Tongue (tissue), 1 donor: ENCODE measurements at regions not wholly inside any gene's neighbourhood (a gene's known extent, or its start where the extent isn't known, plus 50 kb on each side); places are given as distances from the start of the nearest gene placed in this dataset.

ENCODE experiments used
- DNase-seq: peaks from one replicate; pipeline ENCODE4 v3.0.0-alpha.2; 2015

DNA sequence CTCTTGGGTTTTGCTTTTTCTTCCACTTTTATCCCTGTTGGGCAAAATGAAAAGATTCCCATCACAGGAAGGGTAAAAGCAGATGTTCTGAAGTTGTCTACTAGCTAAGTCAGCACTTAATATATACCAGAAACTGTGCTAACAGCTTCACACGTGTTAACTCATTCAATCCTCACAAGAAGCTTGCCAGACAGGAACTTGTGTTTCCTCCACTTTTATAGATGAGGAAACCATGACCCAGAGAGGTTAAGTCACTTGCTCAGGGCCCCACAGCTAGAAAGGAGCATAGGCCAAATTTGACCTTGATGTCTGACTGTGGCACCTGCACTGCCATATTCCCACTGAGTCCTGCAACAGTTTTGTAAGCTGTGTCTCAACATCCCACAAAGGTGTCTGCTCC, 76.8 kb upstream of the EPC2 start:
- DNase-seq = no peak

DNA sequence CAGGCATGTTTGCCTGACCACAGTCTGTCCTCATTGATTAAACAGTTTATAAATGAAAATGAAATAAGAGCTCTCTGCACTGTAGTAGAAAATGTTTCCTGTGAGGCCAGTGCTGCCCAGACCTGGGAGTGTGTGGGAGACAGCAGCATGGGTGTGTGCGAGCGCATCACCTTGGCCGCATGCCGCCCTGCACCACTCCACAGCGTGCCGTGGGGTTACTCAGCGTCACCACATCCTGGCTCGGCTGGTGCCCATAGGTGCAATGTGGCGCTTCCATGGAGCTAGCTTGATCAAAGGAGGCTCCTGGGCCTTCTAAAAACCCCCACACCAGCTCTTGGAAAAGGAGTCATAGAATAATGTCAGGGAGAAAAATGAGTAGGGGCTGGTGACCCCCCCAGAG, 76.0 kb upstream of the EPC2 start:
- no peak for DNase-seq

DNA sequence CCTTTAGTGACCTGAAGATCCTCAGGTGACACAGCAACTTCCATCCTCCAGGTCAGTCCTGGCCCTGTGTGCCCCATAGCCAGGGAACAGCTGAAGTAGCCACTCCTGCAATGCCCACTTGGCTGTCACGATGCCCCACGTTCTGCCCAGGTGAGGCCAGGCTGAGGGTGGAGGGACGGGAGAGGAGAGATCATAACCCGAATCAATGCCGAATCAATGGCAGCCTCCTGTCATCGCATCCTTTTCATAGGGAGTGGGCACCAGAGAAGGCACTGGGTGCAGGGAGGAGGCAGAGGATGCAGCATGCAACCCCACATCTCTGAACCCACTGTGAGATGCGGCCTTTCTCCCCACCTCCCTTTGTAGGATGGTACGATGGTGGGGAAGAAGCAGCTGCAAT, 75.3 kb upstream of the EPC2 start:
- DNase-seq = no peak

DNA sequence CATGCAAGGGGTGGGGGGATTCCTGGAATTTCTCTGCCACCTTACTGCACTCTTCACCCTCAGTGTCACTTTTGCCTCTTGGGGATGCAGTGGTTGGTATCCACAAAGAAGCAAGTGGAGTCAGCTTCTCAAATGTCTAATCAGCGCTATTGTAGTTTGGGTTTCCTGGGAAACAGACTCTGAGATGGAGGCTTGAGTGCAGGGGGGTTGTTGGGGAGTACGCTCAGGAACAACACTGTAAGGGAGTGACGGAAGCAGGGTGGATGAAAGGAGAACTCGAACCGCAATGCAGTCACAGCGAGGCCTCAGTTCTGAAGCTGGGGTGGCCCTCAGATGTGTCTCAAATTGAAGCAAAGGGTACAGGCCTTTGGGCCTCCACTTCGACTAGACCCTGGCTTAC, 73.6 kb upstream of the EPC2 start:
- DNase-seq = no peak

DNA sequence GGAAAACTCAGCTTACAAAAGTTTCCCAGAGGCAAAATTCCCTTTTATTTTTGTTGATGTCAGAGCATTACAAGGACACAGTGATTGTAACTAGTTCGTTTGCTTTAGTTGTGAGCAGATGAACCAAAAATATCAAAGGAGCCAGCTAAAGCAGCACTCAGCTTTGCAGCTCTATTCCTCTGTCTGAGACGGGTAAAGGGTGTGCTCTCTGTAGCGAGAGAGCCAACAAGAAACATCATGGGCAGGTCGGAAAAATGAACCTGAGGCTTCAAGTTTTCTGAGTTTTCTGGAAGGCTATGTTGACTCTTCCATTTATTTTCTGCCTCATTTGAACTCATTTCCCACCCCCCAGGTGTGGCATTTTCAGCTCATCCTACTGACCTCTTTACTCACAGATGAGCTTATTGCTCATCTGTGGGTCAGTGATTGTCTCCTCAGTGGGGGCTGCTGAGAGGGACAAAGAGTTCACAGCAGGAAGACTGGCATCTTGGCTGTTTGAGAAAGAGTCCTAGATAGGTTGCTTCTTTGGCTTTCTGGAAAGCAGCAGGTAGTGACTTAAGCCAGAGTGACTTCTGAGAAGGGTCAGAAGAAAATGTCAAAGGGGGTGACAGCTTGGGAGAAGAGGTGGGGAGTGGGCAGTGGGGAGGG, 66.6 kb upstream of the EPC2 start:
- no peak for DNase-seq

DNA sequence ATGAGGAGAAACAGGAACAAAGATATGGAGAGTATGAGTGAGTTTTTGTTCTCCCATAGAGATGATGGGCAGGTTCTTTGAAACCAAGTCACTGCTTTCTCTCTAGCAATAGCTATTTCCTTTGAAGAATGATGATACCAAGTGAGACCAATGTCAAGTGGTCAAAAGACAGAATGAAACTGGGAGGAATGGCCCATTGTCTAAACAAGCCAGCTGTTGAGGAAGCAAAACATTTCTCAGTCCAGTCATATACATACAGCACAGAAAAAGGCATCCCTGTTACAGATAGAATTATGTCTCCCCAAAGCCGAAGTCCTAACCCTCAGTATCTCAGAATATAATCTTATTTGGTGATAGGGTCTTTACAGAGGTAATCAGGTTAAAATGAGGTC, 66.1 kb upstream of the EPC2 start:
- no peak for DNase-seq

DNA sequence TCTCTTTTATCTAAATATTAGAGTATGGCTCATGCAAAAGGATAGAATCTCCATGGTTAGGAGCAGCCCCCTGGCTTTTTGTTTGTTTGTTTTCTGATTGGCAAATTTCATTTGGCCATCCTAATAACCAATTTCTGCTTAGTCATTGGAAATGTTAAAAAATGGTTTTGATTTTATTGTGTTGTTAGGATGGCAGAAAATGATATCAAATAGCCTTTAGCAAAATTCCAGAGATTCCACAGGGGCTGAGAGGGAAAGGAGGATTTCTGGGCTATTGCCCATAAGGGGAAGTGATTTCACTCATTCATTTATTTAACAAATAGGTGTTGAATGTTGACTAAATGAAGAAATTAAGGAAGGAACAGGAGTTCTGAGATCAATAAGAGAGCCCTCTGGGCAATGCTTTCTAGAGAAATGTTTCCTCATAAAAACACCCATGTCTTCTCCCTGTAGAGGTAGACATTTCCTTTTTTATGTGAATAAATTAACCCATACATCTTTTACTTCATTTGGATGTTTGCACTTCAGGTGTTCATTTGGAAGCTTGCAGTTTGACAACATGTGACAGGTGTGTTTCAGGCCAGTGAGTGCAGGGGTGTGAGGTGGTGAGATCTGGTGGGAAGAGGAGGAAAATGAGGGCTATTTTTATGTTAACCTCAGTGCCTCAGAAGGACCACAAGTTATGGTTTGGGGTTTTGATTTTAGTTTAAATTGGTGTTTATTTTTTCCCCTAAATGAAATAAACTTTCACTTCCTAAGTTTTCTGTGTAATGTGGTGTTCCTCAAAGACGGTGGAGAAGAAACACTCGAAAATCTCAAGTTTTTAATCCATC, 61.7 kb upstream of the EPC2 start:
- no peak for DNase-seq

DNA sequence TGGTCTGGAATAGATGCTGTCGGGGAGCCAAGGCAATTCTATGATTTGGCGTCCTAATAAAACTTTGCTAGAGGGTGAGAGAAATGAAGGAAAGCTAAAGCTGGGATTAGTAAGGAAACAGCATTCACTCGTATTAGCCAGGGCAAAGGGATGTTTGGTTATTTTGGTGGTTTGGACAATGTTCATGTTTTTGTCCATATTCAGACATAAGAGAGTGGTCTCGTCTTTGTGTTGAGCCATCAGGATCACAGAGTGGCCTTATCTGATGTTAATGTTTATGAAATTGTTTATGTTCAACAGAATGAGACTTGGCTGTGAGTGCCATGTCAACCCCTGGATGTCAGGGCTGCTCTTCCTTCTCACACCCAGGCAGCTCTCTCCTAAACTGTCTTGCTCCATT, 58.9 kb upstream of the EPC2 start:
- no peak for DNase-seq

DNA sequence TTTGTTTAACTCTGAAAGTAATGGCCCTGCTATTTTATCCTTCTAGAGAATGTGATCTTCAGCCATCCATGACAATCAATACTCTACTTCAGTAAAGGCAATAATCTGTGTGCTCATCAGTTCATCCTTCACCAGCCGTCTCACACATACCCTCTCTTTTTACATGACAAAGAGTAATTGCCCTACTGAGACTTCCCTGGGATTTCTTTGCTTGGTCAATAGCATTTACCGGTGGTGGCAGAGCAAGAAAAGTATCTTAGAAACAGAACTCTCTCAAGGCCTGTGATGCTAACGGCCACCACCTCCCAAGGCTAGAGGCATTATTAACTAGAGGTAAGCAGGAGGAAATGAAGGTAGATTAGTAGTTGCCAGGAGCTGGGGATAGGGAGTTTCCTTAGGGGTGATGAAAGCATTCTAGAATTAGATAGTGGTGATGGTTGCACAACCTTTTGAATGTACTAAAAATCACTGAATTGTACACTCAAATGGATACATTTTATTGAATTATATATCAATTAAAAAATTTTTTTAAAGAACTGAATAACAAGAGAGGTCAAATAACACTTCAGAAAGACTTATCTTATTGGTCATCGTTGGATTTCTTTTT, 57.9 kb upstream of the EPC2 start:
- DNase-seq = no peak

DNA sequence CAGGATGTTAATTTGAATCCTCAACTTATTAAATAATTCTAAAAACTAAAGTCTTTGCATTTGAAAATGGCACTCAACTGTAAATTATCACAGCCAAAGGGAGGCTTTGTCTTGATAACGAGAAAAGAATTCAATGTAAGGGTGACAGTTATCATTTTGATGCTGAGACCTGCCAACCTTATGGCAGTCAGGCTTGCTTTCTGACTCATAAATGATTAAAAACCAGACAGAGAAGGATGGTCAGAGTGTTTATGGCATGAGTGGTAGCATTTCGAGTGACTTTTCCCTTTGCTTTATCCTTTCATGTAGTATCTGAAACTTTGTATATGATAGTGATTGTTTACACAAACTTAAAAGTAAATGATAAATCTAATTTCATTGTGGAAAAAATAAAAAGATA, 53.9 kb upstream of the EPC2 start:
- DNase-seq = no peak

DNA sequence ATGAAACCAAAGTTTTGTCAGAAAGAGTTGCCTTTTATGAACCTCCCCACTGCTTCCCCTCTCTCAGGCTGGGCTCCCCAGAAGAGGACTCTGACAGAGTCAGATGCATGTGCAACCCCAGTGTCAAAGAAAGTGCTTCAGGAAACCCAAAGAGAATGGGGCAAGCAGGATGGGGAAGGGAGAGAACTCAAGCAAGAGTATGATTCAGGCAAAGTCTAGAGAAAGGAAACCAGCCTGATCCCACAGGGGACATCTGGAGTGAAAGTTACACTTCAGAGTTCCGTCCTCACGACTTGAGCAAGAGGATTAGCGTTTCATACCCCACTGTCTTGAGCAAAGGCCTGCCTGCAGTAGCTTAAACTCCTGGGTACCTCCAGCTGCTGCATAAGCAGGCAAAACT, 51.8 kb upstream of the EPC2 start:
- no peak for DNase-seq

DNA sequence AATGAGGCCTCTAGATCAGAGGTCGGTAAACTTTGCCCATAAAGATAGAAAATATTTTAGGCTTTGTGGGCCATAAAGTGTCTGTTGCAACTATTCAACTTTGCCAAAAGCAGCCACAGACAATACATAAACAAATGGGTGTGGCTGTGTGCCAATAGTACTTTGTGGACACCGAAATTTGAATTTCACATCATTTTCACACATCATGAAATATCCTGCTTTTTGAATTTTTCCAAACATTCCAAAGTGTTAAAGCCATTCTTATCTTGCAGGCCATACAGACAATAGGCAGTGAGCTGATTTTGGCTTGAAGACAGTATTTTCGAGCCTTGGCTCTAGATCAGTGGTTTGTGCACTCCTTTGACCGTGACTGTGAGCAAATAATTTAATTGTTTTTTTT, 51.1 kb upstream of the EPC2 start:
- peak; percentile 3 for DNase-seq

DNA sequence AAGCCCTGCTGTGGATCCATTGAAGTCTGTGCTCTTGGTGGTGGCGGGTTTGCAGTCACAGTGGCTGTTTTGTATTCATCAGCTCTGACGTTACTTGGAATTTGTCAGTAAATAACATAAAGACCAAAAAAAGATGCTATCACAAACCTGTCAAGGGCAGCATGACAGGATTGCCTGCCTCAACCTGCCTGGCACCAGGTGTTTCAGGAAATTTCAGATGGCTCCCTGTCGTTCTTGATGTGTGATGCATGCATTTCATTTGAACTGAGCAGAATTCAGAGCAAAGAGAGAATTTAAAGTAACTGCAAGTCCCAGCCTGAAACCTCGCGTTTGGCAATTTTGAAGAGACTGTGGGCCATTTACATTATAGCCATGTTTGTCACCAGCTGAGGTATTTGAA, 50.3 kb upstream of the EPC2 start:
- DNase-seq = peak; percentile 18
